DOHH2 (cell line): ENCODE measurements at regions not wholly inside any gene's neighbourhood (a gene's known extent, or its start where the extent isn't known, plus 50 kb on each side); places are given as distances from the start of the nearest gene placed in this dataset.

Experiments used
- H3F3A ChIP-seq: fragments of 200-600 bp; sonication (generic), shearing (Covaris generic); 2 replicates; pipeline ENCODE4 v1.6.0; 2016; ENCODE audit warnings: antibody characterized with exemption, mild to moderate bottlenecking; ENCODE audit not compliant: control insufficient read depth, insufficient read depth
- H3K27ac ChIP-seq: fragments of 200-600 bp; sonication (generic); 2 replicates; pipeline ENCODE4 v1.5.1; 2014; ENCODE audit warnings: low read depth, mild to moderate bottlenecking, low read length, moderate library complexity
- H3K27me3 ChIP-seq: fragments of 200-600 bp; sonication (generic); 2 replicates; pipeline ENCODE4 v1.6.1; 2014; ENCODE audit warnings: mild to moderate bottlenecking, low read length, mixed read lengths; ENCODE audit not compliant: control insufficient read depth
- H3K36me3 ChIP-seq: fragments of 200-600 bp; sonication (generic); 2 replicates; pipeline ENCODE4 v1.6.1; 2014; ENCODE audit warnings: mild to moderate bottlenecking, low read length, moderate library complexity, mixed read lengths; ENCODE audit not compliant: control insufficient read depth
- H3K4me1 ChIP-seq: fragments of 200-600 bp; sonication (generic); 2 replicates; pipeline ENCODE4 v1.6.1; 2014; ENCODE audit warnings: mild to moderate bottlenecking, low read length, mixed read lengths; ENCODE audit not compliant: control insufficient read depth
- H3K4me2 ChIP-seq: fragments of 200-600 bp; sonication (generic); 2 replicates; pipeline ENCODE4 v1.6.0; 2014; ENCODE audit warnings: mild to moderate bottlenecking, low read length, moderate library complexity
- H3K4me3 ChIP-seq: fragments of 200-600 bp; sonication (generic); 2 replicates; pipeline ENCODE4 v1.5.1; 2014; ENCODE audit warnings: mild to moderate bottlenecking, low read length, mixed read lengths
- H3K79me2 ChIP-seq: fragments of 200-600 bp; sonication (generic); 2 replicates; pipeline ENCODE4 v1.6.1; 2014; ENCODE audit warnings: mild to moderate bottlenecking, low read length, mixed read lengths; ENCODE audit not compliant: control insufficient read depth
- H3K9me2 ChIP-seq: fragments of 200-600 bp; sonication (generic); replicated peaks from 2 replicates; pipeline ENCODE4 v1.6.1; 2014; ENCODE audit warnings: mild to moderate bottlenecking, low read length, mixed read lengths; ENCODE audit not compliant: control insufficient read depth
- H3K9me3 ChIP-seq: fragments of 200-600 bp; sonication (generic); 2 replicates; pipeline ENCODE4 v1.6.1; 2014; ENCODE audit warnings: antibody characterized with exemption, low read length, mixed read lengths; ENCODE audit not compliant: control insufficient read depth, insufficient read depth
- H4K20me1 ChIP-seq: fragments of 200-600 bp; sonication (generic); 2 replicates; pipeline ENCODE4 v1.6.0; 2014; ENCODE audit warnings: low read depth, mild to moderate bottlenecking, antibody characterized with exemption, low read length, moderate library complexity; ENCODE audit not compliant: control insufficient read depth, insufficient read depth
- EZH2phosphoT487 ChIP-seq: fragments of 200-600 bp; sonication (generic); IDR thresholded peaks from 2 replicates; pipeline ENCODE4 v1.6.1; 2017; ENCODE audit warnings: borderline replicate concordance, mild to moderate bottlenecking, antibody characterized with exemption, low read length, moderate library complexity, mixed read lengths
- TF ChIP-seq, protein P1 (sequence below): fragments of 200-600 bp; sonication (generic); IDR thresholded peaks from one replicate; pipeline ENCODE4 v1.5.1; 2014; ENCODE audit warnings: antibody characterized with exemption, mild to moderate bottlenecking, low read depth, low read length; ENCODE audit not compliant: poor library complexity, severe bottlenecking

DNA sequence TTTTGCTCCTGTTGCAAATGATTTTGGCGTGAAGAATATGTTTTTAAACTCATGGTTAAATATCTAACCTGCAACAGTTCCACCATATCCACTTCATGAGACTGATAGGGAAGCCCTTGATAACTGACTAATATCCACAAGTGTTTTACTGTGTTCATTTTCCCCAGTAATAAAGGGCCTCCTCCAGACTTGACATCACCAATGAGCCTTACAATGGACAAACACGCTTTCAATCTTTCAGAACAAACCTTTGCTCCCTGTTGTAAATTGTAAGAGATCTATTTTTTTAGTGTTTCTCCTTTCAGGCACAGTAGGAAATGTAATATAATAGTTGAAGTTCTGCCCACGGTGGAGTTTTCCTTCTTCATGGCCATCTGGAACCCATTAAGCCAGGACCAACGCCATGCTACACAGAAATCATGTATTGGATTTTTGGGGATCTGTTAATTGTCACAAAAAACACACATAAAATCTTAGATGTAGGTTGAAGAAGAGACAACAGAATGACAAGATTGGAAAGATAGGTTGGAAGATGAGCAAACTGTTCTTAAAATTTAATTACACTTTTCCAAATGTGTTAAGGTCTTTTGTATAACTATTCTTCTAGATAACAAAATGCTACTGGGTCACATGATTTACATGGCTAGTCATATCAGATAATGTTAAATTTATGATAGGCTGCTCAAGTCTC is 1030.1 kb downstream of the FSTL5 start:
- H4K20me1 ChIP-seq = no peaks in the 10 kb centered on the region
- H3K36me3 ChIP-seq = no peaks in the 10 kb centered on the region
- no peaks in the 10 kb centered on the region for H3K4me1 ChIP-seq
- peaks cover 3% of the 10 kb centered on the region for H3K9me3 ChIP-seq
- H3F3A ChIP-seq = no peaks in the 10 kb centered on the region
- TF ChIP-seq, protein P1, sequence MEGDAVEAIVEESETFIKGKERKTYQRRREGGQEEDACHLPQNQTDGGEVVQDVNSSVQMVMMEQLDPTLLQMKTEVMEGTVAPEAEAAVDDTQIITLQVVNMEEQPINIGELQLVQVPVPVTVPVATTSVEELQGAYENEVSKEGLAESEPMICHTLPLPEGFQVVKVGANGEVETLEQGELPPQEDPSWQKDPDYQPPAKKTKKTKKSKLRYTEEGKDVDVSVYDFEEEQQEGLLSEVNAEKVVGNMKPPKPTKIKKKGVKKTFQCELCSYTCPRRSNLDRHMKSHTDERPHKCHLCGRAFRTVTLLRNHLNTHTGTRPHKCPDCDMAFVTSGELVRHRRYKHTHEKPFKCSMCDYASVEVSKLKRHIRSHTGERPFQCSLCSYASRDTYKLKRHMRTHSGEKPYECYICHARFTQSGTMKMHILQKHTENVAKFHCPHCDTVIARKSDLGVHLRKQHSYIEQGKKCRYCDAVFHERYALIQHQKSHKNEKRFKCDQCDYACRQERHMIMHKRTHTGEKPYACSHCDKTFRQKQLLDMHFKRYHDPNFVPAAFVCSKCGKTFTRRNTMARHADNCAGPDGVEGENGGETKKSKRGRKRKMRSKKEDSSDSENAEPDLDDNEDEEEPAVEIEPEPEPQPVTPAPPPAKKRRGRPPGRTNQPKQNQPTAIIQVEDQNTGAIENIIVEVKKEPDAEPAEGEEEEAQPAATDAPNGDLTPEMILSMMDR = no peak
- no peak for TF ChIP-seq EZH2phosphoT487
- no peak overlapping the region for H3K4me2 ChIP-seq
- no peaks in the 10 kb centered on the region for H3K9me2 ChIP-seq
- H3K79me2 ChIP-seq = no peaks in the 10 kb centered on the region
- H3K27ac ChIP-seq = no peak overlapping the region
- no peak overlapping the region for H3K4me3 ChIP-seq
- H3K27me3 ChIP-seq = no peaks in the 10 kb centered on the region

DNA sequence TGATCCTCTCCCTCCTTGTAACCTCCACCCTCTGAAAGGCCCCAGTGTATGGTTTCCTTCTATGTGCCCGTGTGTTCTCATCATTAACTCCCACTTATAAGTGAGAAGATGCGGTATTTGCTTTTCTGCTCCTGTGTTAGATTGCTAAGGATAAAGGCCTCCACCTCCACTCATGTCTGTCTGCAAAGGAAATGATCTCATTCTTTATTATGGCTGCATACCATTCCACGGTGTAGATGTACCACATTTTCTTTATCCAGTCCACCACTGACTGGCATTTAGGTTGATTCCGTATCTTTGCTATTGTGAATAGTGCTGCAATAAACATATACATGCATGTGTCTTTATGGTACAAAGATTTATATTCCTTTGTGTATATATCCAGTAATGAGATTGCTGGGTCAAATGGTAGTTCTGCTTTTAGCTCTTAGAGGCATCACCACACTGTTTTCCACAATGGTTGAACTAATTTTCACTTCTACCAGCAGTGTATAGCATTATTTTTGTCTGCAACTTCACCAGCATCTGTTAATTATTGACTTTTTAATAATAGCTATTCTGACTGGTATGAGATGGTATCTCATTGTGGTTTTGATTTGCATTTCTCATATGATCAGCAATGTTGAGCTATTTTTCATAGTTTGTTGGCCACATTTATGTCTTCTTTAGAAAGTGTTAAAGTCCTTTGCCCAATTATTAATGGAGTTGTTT is 1030.9 kb downstream of the FSTL5 start:
- H3K27ac ChIP-seq = no peak overlapping the region
- H3K27me3 ChIP-seq = no peaks in the 10 kb centered on the region
- no peaks in the 10 kb centered on the region for H3K79me2 ChIP-seq
- no peaks in the 10 kb centered on the region for H3K4me1 ChIP-seq
- H3K36me3 ChIP-seq = no peaks in the 10 kb centered on the region
- no peak overlapping the region for H3K4me3 ChIP-seq
- H3K9me2 ChIP-seq = no peaks in the 10 kb centered on the region
- H3K9me3 ChIP-seq = peaks cover 3% of the 10 kb centered on the region
- H3F3A ChIP-seq = no peaks in the 10 kb centered on the region
- H3K4me2 ChIP-seq = no peak overlapping the region
- H4K20me1 ChIP-seq = no peaks in the 10 kb centered on the region
- TF ChIP-seq, protein P1 = no peak
- TF ChIP-seq EZH2phosphoT487 = no peak

- Histone ChIP-seq H3K4me3 (no peak overlapping the region), H3F3A (no peaks in the 10 kb centered on the region), H3K4me1 (no peaks in the 10 kb centered on the region), H3K27me3 (no peaks in the 10 kb centered on the region), H3K9me2 (no peaks in the 10 kb centered on the region), H3K79me2 (no peaks in the 10 kb centered on the region), H4K20me1 (no peaks in the 10 kb centered on the region), H3K27ac (no peak overlapping the region), H3K4me2 (no peak overlapping the region), H3K9me3 (no peaks in the 10 kb centered on the region), H3K36me3 (no peaks in the 10 kb centered on the region)
- TF ChIP-seq EZH2phosphoT487 = no peak
- TF ChIP-seq, protein P1 = no peak
These were observed 1042.3 kb downstream of the FSTL5 start for GRCh38 chr4:161121451-161121850.
